Activated naive CD8-positive, alpha-beta T cell treated with anti-CD3 and anti-CD28 coated beads, Interleukin-2, amount 10 ng/mL, durations not matched to agents 7 days and 5 days (primary cell): ENCODE measurements at regions not wholly inside any gene's neighbourhood (a gene's known extent, or its start where the extent isn't known, plus 50 kb on each side); places are given as distances from the start of the nearest gene placed in this dataset.

Source experiments
- ATAC-seq: fragments of 150-1000 bp; cut with Tn5 transposase; one replicate; pipeline ENCODE4 v1.10.0; 2021; ENCODE audit warnings: low read depth, moderate library complexity
- POLR2A ChIA-PET: fragments of 350-600 bp; sonication (Branson Sonifier 250); formaldehyde crosslinking; loops from one replicate; lab custom pipeline; 2021; ENCODE audit warnings: antibody characterized with exemption; lab: Charles Lee
- DNase-seq: peaks from one replicate; pipeline ENCODE4 v3.0.0; 2021
- H3K27ac Mint-ChIP-seq: one replicate; pipeline ENCODE4 v1.8.0; 2022; ENCODE audit warnings: mild to moderate bottlenecking, mixed read lengths
- H3K27me3 Mint-ChIP-seq: one replicate; pipeline ENCODE4 v1.8.0; 2022; ENCODE audit warnings: mild to moderate bottlenecking, moderate library complexity, mixed read lengths
- H3K36me3 Mint-ChIP-seq: one replicate; pipeline ENCODE4 v1.8.0; 2021; ENCODE audit warnings: mild to moderate bottlenecking, mixed read lengths
- H3K4me1 Mint-ChIP-seq: one replicate; pipeline ENCODE4 v1.8.0; 2021; ENCODE audit warnings: mixed read lengths
- H3K4me3 Mint-ChIP-seq: one replicate; pipeline ENCODE4 v1.8.0; 2022; ENCODE audit warnings: mild to moderate bottlenecking, moderate library complexity, mixed read lengths
- H3K9me3 Mint-ChIP-seq: one replicate; pipeline ENCODE4 v1.8.0; 2021; ENCODE audit warnings: mixed read lengths

GRCh38 chr4:30822911-30823551 lies 102.9 kb downstream of the PCDH7 start:
- Mint-ChIP-seq H3K36me3 (no peaks in the 10 kb centered on the region), H3K4me1 (no peaks in the 10 kb centered on the region), H3K27me3 (no peaks in the 10 kb centered on the region), H3K4me3 (no peak overlapping the region), H3K27ac (no peak overlapping the region), H3K9me3 (no peaks in the 10 kb centered on the region)
- ATAC-seq (no peak), DNase-seq (no peak)
- POLR2A ChIA-PET: no interaction called here

GRCh38 chr4:30825008-30825770 lies 105.0 kb downstream of the PCDH7 start:
- DNase-seq (no peak), ATAC-seq (no peak)
- H3K27ac Mint-ChIP-seq: no peak overlapping the region
- no peak overlapping the region for H3K4me3 Mint-ChIP-seq
- no peaks in the 10 kb centered on the region for H3K27me3 Mint-ChIP-seq
- no peaks in the 10 kb centered on the region for H3K4me1 Mint-ChIP-seq
- no peaks in the 10 kb centered on the region for H3K36me3 Mint-ChIP-seq
- H3K9me3 Mint-ChIP-seq: no peaks in the 10 kb centered on the region
- POLR2A ChIA-PET: no interaction called here

GRCh38 chr4:30828264-30828926 lies 108.2 kb downstream of the PCDH7 start:
- Mint-ChIP-seq H3K36me3 (no peaks in the 10 kb centered on the region), H3K27me3 (no peaks in the 10 kb centered on the region)

GRCh38 chr4:30832639-30833038 lies 112.5 kb downstream of the PCDH7 start:
- Mint-ChIP-seq H3K27ac (no peak overlapping the region), H3K27me3 (no peaks in the 10 kb centered on the region), H3K36me3 (no peaks in the 10 kb centered on the region), H3K4me1 (no peaks in the 10 kb centered on the region), H3K9me3 (no peaks in the 10 kb centered on the region), H3K4me3 (no peak overlapping the region)
- ATAC-seq (no peak), DNase-seq (no peak)
- POLR2A ChIA-PET: no interaction called here

More at GRCh38 chr4:30828264-30828926, 108.2 kb downstream of the PCDH7 start:
- no peaks in the 10 kb centered on the region for H3K4me1 Mint-ChIP-seq
- no peaks in the 10 kb centered on the region for H3K9me3 Mint-ChIP-seq
- POLR2A ChIA-PET: no interaction called here
- no peak overlapping the region for H3K4me3 Mint-ChIP-seq
- DNase-seq (no peak), ATAC-seq (no peak)
- no peak overlapping the region for H3K27ac Mint-ChIP-seq

GRCh38 chr4:30833206-30833605 lies 113.0 kb downstream of the PCDH7 start:
- no peak for DNase-seq
- Mint-ChIP-seq H3K4me3 (no peak overlapping the region), H3K27ac (no peak overlapping the region), H3K4me1 (no peaks in the 10 kb centered on the region), H3K9me3 (no peaks in the 10 kb centered on the region), H3K36me3 (no peaks in the 10 kb centered on the region), H3K27me3 (no peaks in the 10 kb centered on the region)
- POLR2A ChIA-PET: no interaction called here
- no peak for ATAC-seq

- Mint-ChIP-seq H3K27me3 (no peaks in the 10 kb centered on the region), H3K36me3 (no peaks in the 10 kb centered on the region), H3K9me3 (no peaks in the 10 kb centered on the region), H3K4me3 (no peak overlapping the region), H3K27ac (no peak overlapping the region), H3K4me1 (no peaks in the 10 kb centered on the region)
- DNase-seq: no peak
- ATAC-seq: no peak
- POLR2A ChIA-PET: no interaction called here
Measured at GRCh38 chr4:30835044-30835443, 114.9 kb downstream of the PCDH7 start.

- POLR2A ChIA-PET: no interaction called here
- no peaks in the 10 kb centered on the region for H3K9me3 Mint-ChIP-seq
Measured at GRCh38 chr4:30836231-30836630, 116.1 kb downstream of the PCDH7 start.

GRCh38 chr4:30837131-30837539 lies 117.0 kb downstream of the PCDH7 start:
- no peaks in the 10 kb centered on the region for H3K27me3 Mint-ChIP-seq
- H3K36me3 Mint-ChIP-seq: no peaks in the 10 kb centered on the region
- ATAC-seq (no peak), DNase-seq (no peak)
- H3K9me3 Mint-ChIP-seq: no peaks in the 10 kb centered on the region
- POLR2A ChIA-PET: no interaction called here
- no peak overlapping the region for H3K27ac Mint-ChIP-seq
- no peak overlapping the region for H3K4me3 Mint-ChIP-seq
- no peaks in the 10 kb centered on the region for H3K4me1 Mint-ChIP-seq

More at GRCh38 chr4:30836231-30836630, 116.1 kb downstream of the PCDH7 start:
- ATAC-seq (no peak), DNase-seq (no peak)
- no peaks in the 10 kb centered on the region for H3K27me3 Mint-ChIP-seq
- H3K4me3 Mint-ChIP-seq: no peak overlapping the region
- no peak overlapping the region for H3K27ac Mint-ChIP-seq
- no peaks in the 10 kb centered on the region for H3K4me1 Mint-ChIP-seq
- no peaks in the 10 kb centered on the region for H3K36me3 Mint-ChIP-seq

- H3K36me3 Mint-ChIP-seq: no peaks in the 10 kb centered on the region
- H3K9me3 Mint-ChIP-seq: no peaks in the 10 kb centered on the region
- H3K4me3 Mint-ChIP-seq: no peak overlapping the region
- ATAC-seq (no peak), DNase-seq (no peak)
- H3K27me3 Mint-ChIP-seq: no peaks in the 10 kb centered on the region
- H3K27ac Mint-ChIP-seq: no peak overlapping the region
- H3K4me1 Mint-ChIP-seq: no peaks in the 10 kb centered on the region
- POLR2A ChIA-PET: no interaction called here
Measured at GRCh38 chr4:30837861-30838260, 117.7 kb downstream of the PCDH7 start.

GRCh38 chr4:30838331-30838730 lies 118.2 kb downstream of the PCDH7 start:
- ATAC-seq (no peak), DNase-seq (no peak)
- H3K36me3 Mint-ChIP-seq: no peaks in the 10 kb centered on the region
- no peaks in the 10 kb centered on the region for H3K9me3 Mint-ChIP-seq
- no peak overlapping the region for H3K27ac Mint-ChIP-seq
- H3K4me1 Mint-ChIP-seq: no peaks in the 10 kb centered on the region
- POLR2A ChIA-PET: no interaction called here
- no peaks in the 10 kb centered on the region for H3K27me3 Mint-ChIP-seq
- H3K4me3 Mint-ChIP-seq: no peak overlapping the region

- H3K9me3 Mint-ChIP-seq: no peaks in the 10 kb centered on the region
- POLR2A ChIA-PET: no interaction called here
Measured at GRCh38 chr4:30839583-30840520, 119.7 kb downstream of the PCDH7 start.

GRCh38 chr4:30840571-30840970 lies 120.4 kb downstream of the PCDH7 start:
- Mint-ChIP-seq H3K36me3 (no peaks in the 10 kb centered on the region), H3K9me3 (no peaks in the 10 kb centered on the region), H3K27ac (no peak overlapping the region), H3K4me3 (no peak overlapping the region), H3K4me1 (no peaks in the 10 kb centered on the region), H3K27me3 (no peaks in the 10 kb centered on the region)
- ATAC-seq: no peak
- POLR2A ChIA-PET: no interaction called here
- no peak for DNase-seq

More at GRCh38 chr4:30839583-30840520, 119.7 kb downstream of the PCDH7 start:
- ATAC-seq (no peak), DNase-seq (no peak)
- H3K27ac Mint-ChIP-seq: no peak overlapping the region
- H3K27me3 Mint-ChIP-seq: no peaks in the 10 kb centered on the region
- H3K4me3 Mint-ChIP-seq: no peak overlapping the region
- no peaks in the 10 kb centered on the region for H3K36me3 Mint-ChIP-seq
- no peaks in the 10 kb centered on the region for H3K4me1 Mint-ChIP-seq

- H3K4me1 Mint-ChIP-seq: no peaks in the 10 kb centered on the region
- ATAC-seq (no peak), DNase-seq (no peak)
- no peaks in the 10 kb centered on the region for H3K36me3 Mint-ChIP-seq
- POLR2A ChIA-PET: no interaction called here
- H3K27me3 Mint-ChIP-seq: no peaks in the 10 kb centered on the region
- no peaks in the 10 kb centered on the region for H3K9me3 Mint-ChIP-seq
- H3K27ac Mint-ChIP-seq: no peak overlapping the region
- no peak overlapping the region for H3K4me3 Mint-ChIP-seq
Measured at GRCh38 chr4:30842142-30842541, 122.0 kb downstream of the PCDH7 start.
